Right cardiac atrium (tissue), 5 donors: ENCODE measurements at regions not wholly inside any gene's neighbourhood (a gene's known extent, or its start where the extent isn't known, plus 50 kb on each side); places are given as distances from the start of the nearest gene placed in this dataset.

ENCODE experiments used
- ATAC-seq, 2 donors: fragments of 200-7000 bp; cut with Tn5 transposase; one replicate each; pipeline versions ENCODE4 v1.8.0 to v1.9.1; 2020; ENCODE audit warnings: moderate library complexity in 2 of 2, mild to moderate bottlenecking in 1 of 2
- DNase-seq, 3 donors: peaks; one replicate each; pipeline ENCODE4 v3.0.0-alpha.2; 2020
- H3K27ac ChIP-seq: one replicate; pipeline ENCODE4 v1.5.1; 2013; ENCODE audit warnings: mild to moderate bottlenecking, low read length, control low read depth, moderate library complexity
- H3K27me3 ChIP-seq: one replicate; pipeline ENCODE4 v1.6.1; 2013; ENCODE audit not compliant: control insufficient read depth, insufficient read depth
- H3K4me1 ChIP-seq: one replicate; pipeline ENCODE4 v1.6.1; 2013; ENCODE audit warnings: low read length; ENCODE audit not compliant: control insufficient read depth, insufficient read depth
- H3K4me3 ChIP-seq: one replicate; pipeline ENCODE4 v1.5.1; 2013; ENCODE audit warnings: low read length, control low read depth
- H3K9me3 ChIP-seq: one replicate; pipeline ENCODE4 v1.6.1; 2013; ENCODE audit warnings: low read length; ENCODE audit not compliant: control insufficient read depth
- WGBS: extraction: QIAGEN DNeasy Blood & Tissue Kit; methylation state at CpG from one replicate; pipeline ENCODE4 v1.1.7; 2013; 5-methylcytosine and 5-hydroxymethylcytosine counted together
- intact Hi-C, 4 donors: fragments of 100-400 bp; cut with DNase I; formaldehyde crosslinking; loops; one replicate each; pipeline versions ENCODE4 v1.11.0 to v1.14.0; 2022 to 2023
- donor health status: healthy with polysubstance abuse.
- donor health status: DM: no; HTN: yes; CAD: no.
- donor health status: DM: no; HTN: no; CAD: no.
- donor health status: DM: no; HTN: yes; CAD: no; lungs with severe emphysema.
- donor health status: DM: yes; HTN: yes; CAD: no.

DNA sequence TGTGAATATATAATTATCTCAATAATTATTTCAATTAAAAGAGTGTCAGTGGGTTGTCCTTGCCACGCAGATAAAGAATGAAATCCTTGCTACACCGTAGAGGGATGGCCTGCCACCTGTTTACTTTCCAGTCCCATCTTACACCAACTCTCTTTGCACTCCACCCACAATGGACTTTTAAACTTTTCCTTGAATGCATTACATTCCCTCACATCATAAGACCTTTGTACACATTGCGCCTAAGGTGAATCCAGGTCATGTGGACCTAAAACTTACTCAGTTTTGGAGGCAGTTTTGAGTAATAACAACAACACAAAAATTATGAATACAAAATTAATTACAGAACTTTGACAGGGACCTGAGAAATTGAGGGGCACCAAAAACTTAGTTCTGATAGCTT, 78.7 kb upstream of the PDE5A start:
- WGBS: 89% methylated on average over 3 of the region's 3 CpGs
- Histone ChIP-seq H3K4me3 (no peak overlapping the region), H3K27me3 (no peaks in the 10 kb centered on the region), H3K4me1 (no peaks in the 10 kb centered on the region), H3K9me3 (no peaks in the 10 kb centered on the region), H3K27ac (no peak overlapping the region)
- intact Hi-C loops: no loop called here
- DNase-seq (no peak), ATAC-seq (no peak)

DNA sequence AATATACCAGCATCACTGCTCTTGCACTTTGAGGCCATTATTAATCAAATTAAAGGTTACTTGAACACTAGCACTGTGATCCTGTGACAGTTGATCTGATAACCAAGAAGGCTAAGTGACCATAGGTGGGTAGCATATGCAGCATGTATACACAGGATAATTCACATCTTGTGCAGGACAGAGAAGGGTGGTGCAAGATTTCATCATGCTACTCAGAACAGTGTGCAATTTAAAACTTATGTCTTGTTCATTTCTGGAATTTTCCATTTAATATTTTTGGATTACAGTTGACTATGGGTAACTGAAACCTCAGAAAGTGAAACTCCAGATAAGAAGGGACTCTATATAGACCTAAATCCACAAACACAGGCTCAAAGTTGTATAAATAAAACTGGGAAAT, 78.2 kb upstream of the PDE5A start:
- no peak overlapping the region for H3K27ac ChIP-seq
- no peaks in the 10 kb centered on the region for H3K9me3 ChIP-seq
- intact Hi-C loops: no loop called here
- no peak overlapping the region for H3K4me3 ChIP-seq
- H3K27me3 ChIP-seq: no peaks in the 10 kb centered on the region
- DNase-seq: no peak
- no peak for ATAC-seq
- H3K4me1 ChIP-seq: no peaks in the 10 kb centered on the region

DNA sequence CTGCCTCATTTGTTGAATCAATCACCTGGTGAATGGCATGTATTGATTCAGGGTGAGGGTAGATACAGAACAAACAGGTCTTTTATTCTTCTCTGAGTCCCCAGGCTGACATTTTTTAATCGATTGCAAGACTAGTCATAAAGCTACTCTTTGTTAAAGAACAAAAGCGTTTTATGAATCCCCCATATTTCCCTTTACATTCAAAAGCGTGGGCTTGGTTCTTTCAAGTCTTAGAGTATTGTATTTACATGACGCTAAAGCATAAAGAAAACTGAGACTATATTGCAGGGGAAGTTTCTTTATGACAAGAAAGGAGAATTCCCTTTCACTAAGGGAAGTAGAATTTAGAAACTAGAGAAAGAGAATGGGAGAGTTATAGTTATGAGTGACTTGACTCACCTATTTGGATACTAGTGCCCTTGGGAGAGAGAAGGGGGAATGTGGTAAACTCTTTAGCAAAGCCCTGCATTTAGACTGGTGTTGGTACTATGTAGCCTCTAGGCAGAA, 69.3 kb upstream of the PDE5A start:
- H3K4me3 ChIP-seq: no peak overlapping the region
- H3K27me3 ChIP-seq: no peaks in the 10 kb centered on the region
- no peak overlapping the region for H3K27ac ChIP-seq
- DNase-seq: no peak
- ATAC-seq: no peak
- WGBS: 86% methylated on average over 4 of the region's 4 CpGs
- no peaks in the 10 kb centered on the region for H3K4me1 ChIP-seq
- intact Hi-C loops: loop anchor here in 2 of 4 donors (10.0 kb wide), 2 partner anchors 87 to 347 kb away; no protein-coding TSS in a partner anchor
- no peaks in the 10 kb centered on the region for H3K9me3 ChIP-seq

DNA sequence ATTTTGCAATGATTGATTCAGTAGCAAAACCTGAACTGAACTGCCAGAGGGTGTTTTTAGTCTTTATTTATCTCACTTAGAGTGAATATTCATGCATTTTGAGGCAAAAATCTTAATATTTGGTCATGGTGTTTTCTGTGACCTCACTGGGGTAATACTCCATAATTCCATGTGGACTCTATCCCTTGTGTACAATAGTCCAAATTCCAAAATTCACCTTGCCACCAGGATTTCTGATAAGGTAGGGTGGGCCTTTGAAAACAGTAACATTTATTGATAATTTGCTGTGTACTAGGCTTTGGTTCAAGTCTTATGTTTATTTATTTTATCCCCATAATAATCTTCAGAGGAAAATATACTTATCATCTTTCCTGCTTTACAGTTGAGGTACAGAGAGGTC, 68.4 kb upstream of the PDE5A start:
- no peaks in the 10 kb centered on the region for H3K9me3 ChIP-seq
- intact Hi-C loops: loop anchor here in 2 of 4 donors (10.0 kb wide), 2 partner anchors 88 to 348 kb away; no protein-coding TSS in a partner anchor
- H3K4me3 ChIP-seq: no peak overlapping the region
- H3K27ac ChIP-seq: no peak overlapping the region
- DNase-seq (no peak), ATAC-seq (no peak)
- no peaks in the 10 kb centered on the region for H3K4me1 ChIP-seq
- no peaks in the 10 kb centered on the region for H3K27me3 ChIP-seq

DNA sequence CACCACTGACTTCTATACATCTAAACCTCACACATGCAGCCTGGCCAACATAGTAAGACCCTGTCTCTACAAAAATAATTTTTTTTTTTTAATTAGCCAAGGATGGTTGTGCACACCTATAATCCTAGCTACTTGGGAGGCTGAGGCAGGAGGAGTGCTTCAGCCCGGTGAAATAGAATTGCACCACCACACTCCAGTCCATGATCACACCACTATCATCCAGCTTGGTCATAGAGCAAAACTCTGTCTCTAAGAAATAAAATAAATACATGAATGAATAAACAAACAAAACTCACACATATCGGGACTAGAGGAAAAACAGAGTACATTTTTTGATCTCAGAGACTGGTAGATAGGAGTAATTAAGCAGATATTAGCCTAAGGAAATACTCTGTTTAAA, 66.6 kb upstream of the PDE5A start:
- Histone ChIP-seq H3K4me3 (no peak overlapping the region), H3K27ac (no peak overlapping the region), H3K9me3 (no peaks in the 10 kb centered on the region), H3K27me3 (no peaks in the 10 kb centered on the region), H3K4me1 (no peaks in the 10 kb centered on the region)
- no peak for DNase-seq
- intact Hi-C loops: loop anchor here in 2 of 4 donors (10.0 kb wide), 2 partner anchors 90 to 350 kb away; no protein-coding TSS in a partner anchor
- ATAC-seq: no peak
- WGBS: 86% methylated on average over 2 of the region's 2 CpGs

DNA sequence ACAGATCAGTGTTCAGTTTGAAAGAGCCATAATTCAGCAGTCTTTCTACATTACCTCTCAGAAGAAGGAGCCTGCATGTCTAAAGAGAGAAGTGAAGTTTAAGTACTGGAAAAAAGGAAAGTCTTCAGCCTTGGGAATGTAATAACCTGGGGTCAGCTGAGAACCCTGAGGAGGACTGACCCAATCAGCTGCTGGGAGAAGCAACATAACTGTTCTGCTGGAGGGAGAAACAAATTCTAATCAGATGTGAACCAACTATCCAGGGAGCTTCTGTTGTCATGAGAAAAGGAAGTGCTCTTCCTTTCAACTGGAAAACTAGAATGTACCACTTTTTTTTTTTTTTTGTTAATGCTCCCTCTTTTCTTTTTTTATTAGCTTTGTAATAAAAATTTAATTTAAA, 64.5 kb upstream of the PDE5A start:
- Histone ChIP-seq H3K27ac (no peak overlapping the region), H3K4me3 (no peak overlapping the region), H3K27me3 (no peaks in the 10 kb centered on the region), H3K4me1 (no peaks in the 10 kb centered on the region), H3K9me3 (no peaks in the 10 kb centered on the region)
- DNase-seq (no peak), ATAC-seq (no peak)
- intact Hi-C loops: loop anchor here in 3 of 4 donors (5.0 to 10.0 kb wide), 4 partner anchors 92 to 359 kb away; no protein-coding TSS in a partner anchor

DNA sequence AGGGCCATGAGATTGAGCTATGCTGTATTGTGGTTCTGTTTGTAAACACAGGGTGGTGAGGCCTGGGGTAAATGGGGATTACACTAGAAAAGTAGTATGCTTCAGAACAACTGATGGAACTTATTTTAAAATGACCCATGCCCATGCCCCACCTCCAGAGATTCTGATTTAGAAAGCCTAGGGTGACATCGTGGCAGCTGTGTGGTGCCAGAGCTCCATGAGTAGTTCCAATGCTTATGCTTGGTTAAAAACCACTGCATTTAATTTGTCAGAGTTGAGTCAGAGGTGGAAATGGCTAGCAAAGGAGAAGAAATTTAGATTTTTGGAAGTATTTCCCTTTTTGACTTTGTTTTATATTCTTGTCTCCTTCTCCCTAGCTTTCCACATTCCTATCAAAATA, 63.4 kb upstream of the PDE5A start:
- intact Hi-C loops: loop anchor here in 3 of 4 donors (5.0 to 10.0 kb wide), 4 partner anchors 93 to 360 kb away; no protein-coding TSS in a partner anchor
- ATAC-seq: peak in 1 of 2 donors; percentile 76
- WGBS: 46% methylated on average over 1 of the region's 1 CpG
- no peaks in the 10 kb centered on the region for H3K4me1 ChIP-seq
- peak in 1 of 3 donors; percentile 48 for DNase-seq
- no peaks in the 10 kb centered on the region for H3K9me3 ChIP-seq
- no peaks in the 10 kb centered on the region for H3K27me3 ChIP-seq
- no peak overlapping the region for H3K27ac ChIP-seq
- no peak overlapping the region for H3K4me3 ChIP-seq

DNA sequence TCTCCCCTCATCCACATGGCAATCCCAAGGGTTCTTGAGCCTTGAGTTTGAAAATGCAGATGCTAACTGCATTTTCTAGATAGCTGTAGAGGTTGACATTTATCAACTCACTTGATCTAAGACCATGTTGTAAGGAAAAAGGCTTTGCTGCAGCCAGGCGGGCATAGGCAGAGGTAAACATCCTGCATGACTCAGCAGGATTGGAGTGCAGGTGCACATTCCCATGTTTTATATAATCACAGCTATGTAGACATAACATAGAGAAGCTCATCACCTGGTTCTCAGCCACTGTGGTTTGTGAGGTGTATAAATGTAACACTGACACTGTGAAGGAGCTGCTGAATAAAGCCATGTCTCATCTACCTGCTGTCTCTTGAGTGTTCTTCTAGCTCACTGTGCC, 62.3 kb upstream of the PDE5A start:
- ATAC-seq (no peak), DNase-seq (no peak)
- Histone ChIP-seq H3K4me1 (no peaks in the 10 kb centered on the region), H3K9me3 (no peaks in the 10 kb centered on the region), H3K27ac (no peak overlapping the region), H3K4me3 (no peak overlapping the region), H3K27me3 (no peaks in the 10 kb centered on the region)
- intact Hi-C loops: loop anchor here in 3 of 4 donors (5.0 to 10.0 kb wide), 4 partner anchors 94 to 361 kb away; no protein-coding TSS in a partner anchor
- WGBS: 74% methylated on average over 1 of the region's 1 CpG

DNA sequence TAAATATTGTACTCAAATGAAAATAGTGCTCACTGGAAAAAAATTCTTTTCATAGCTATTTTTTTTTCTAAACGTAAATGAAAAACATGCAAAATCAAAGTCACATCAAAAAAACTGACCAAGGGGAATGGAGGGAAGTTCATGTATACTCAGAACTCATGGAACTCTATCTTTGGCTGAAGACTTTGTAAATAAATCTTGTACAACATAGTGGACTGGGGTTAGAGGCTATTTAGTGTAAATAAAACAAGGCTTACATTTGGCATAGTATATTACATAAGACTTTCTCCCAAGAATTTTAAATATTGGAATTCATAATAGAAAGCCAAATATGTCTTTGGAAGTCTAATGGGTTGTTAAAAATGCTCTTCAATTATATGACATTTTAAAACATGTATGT, 59.8 kb upstream of the PDE5A start:
- H3K4me3 ChIP-seq: no peak overlapping the region
- intact Hi-C loops: no loop called here
- ATAC-seq (no peak), DNase-seq (no peak)
- H3K27me3 ChIP-seq: no peaks in the 10 kb centered on the region
- 71% methylated on average over 1 of the region's 1 CpG for whole genome bisulfite sequencing
- no peak overlapping the region for H3K27ac ChIP-seq
- H3K9me3 ChIP-seq: no peaks in the 10 kb centered on the region
- no peaks in the 10 kb centered on the region for H3K4me1 ChIP-seq

DNA sequence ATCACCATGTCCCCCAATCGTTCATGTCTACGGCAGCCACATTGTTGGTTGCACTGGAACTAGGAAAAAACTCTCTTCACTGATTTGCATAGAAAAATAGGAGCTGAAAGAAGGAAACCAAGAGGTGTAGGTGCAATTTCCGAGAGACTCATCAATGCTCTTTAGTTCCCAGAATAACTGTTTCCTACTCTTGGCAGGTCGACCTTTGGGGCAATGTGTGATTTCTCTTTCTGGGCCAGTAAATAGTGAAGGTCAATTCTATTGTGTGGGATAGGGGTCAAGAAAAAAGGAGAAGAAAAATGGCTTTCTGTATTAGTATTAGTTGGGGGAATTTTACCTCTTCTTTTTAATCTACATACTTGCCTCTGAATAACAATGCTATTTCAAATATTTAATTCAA, 55.9 kb upstream of the PDE5A start:
- Histone ChIP-seq H3K9me3 (no peaks in the 10 kb centered on the region), H3K27ac (no peak overlapping the region), H3K4me3 (no peak overlapping the region), H3K4me1 (no peaks in the 10 kb centered on the region), H3K27me3 (no peaks in the 10 kb centered on the region)
- no peak for DNase-seq
- 83% methylated on average over 4 of the region's 4 CpGs for WGBS
- intact Hi-C loops: no loop called here
- ATAC-seq: no peak

DNA sequence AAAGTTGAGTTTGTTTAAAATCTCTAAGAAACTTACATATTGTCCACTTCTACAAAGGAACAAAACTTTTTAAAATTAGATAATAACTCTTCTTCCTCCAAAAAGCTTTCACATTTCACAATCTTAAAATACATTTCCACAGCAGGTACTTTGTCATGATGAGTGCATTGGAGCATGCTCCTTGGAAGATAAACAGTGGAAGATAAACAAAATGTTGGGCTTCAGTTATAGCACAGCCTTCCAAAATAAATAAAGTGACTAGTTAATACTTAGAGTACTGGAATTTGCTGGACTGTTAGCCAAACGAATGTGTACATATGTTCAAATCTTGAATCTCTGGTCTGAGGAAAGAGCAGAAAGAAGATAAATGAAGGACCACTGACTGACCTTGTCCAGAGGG, 54.9 kb upstream of the PDE5A start:
- DNase-seq (no peak), ATAC-seq (peak; percentile 71 to 82)
- intact Hi-C loops: no loop called here
- 27% methylated on average over 1 of the region's 1 CpG for WGBS
- no peaks in the 10 kb centered on the region for H3K4me1 ChIP-seq
- H3K27me3 ChIP-seq: no peaks in the 10 kb centered on the region
- H3K27ac ChIP-seq: no peak overlapping the region
- H3K9me3 ChIP-seq: no peaks in the 10 kb centered on the region
- H3K4me3 ChIP-seq: no peak overlapping the region

DNA sequence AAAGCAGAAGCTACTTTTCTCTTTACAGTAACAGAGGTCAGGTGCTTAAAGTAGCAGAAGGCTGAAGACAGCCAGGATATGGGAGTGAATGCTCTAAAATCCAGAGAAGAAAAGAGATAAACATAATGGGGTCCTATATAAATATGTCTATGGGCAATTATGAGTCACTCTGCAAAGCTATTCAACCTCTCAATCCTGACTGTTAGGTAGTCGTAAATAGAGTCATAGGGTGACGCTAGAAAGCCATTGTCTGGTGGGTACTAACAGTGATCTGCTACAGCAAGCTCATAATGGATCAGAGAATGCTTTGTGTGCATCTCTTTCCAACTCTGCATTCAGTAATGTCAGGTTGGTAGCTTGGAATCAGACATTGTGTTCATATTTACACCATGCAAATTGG, 53.5 kb upstream of the PDE5A start:
- intact Hi-C loops: no loop called here
- 88% methylated on average over 2 of the region's 2 CpGs for WGBS

More for the DNA sequence above, 53.5 kb upstream of the PDE5A start:
- ATAC-seq (no peak), DNase-seq (no peak)
- no peaks in the 10 kb centered on the region for H3K9me3 ChIP-seq
- no peak overlapping the region for H3K4me3 ChIP-seq
- H3K27ac ChIP-seq: no peak overlapping the region
- no peaks in the 10 kb centered on the region for H3K4me1 ChIP-seq
- H3K27me3 ChIP-seq: no peaks in the 10 kb centered on the region
